Stimulated activated CD4-positive, alpha-beta T cell treated with anti-CD3 and anti-CD28 coated beads, Interleukin-12 subunit alpha, Interleukin-12 subunit beta, amount 100 ng/mL, for 4 hours (primary cell): ENCODE measurements at regions not wholly inside any gene's neighbourhood (a gene's known extent, or its start where the extent isn't known, plus 50 kb on each side); places are given as distances from the start of the nearest gene placed in this dataset.

Source experiments
- DNase-seq: peaks from one replicate; pipeline ENCODE4 v3.0.0-alpha.2; 2020

- peak; percentile 49 for DNase-seq
These were observed 50.6 kb upstream of the UQCRFS1 start for GRCh38 chr19:29263305-29264135.

DNA sequence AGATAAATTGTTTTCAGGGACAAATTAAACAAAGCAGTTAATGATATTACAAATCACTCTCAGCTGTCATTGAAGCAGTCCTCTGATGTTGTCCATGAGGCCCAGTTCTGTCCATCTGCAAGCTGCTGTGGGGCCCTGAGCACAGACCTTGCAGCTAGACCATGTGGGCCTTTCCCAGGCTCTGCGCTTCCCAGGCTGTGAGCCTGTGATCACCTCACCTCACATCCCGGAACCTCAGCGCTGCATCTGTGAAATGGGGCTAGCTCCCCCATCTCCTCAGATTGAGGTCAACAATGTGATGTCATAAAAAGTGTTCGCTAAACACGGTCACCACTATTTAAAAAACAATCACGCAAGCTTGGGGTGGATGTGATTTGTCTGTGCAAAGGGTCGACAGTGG is 51.9 kb upstream of the UQCRFS1 start:
- no peak for DNase-seq

GRCh38 chr19:29265436-29265835 is 52.5 kb upstream of the UQCRFS1 start:
- no peak for DNase-seq

- DNase-seq = no peak
These were observed 53.0 kb upstream of the UQCRFS1 start for GRCh38 chr19:29266001-29266400.

GRCh38 chr19:29266603-29267002 is 53.7 kb upstream of the UQCRFS1 start:
- DNase-seq = no peak

DNA sequence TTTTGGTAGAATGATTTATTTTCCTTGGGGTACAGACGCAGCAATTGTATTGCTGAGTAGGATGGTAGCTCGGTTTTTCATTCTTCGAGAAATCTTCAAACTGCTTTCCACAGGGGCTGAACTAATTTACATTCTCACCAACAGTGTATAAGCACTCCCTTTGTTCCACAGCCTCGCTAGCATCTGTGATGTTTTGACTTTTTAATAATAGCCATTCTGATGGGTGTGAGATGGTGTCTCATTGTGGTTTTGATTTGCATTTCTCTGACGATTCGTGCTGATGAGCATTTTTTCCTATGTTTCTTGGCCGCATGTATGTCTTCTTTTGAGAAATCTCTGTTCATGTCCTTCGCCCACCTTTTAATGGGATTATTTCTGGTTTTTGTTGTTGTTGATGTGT is 54.8 kb upstream of the UQCRFS1 start:
- DNase-seq = no peak

DNA sequence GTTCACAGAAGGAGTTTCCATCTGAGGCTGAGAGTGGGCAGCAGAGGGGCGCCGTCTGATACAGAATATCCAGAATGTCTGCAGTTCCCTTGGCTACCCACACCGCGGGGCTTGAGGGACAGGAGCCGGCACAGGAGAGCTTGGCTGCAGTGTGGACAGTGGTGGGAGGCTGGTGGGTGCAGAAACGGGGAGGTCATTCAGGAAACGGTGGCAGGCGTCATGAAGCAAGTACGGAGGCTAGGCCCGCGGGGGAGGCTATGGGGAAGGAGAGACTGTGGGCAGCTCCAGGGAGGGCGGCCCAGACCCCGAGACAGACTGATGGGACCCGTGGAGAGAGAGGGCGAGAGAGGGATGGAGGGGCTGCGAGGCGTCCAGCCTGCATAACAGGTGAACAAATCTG is 55.2 kb upstream of the UQCRFS1 start:
- no peak for DNase-seq

DNA sequence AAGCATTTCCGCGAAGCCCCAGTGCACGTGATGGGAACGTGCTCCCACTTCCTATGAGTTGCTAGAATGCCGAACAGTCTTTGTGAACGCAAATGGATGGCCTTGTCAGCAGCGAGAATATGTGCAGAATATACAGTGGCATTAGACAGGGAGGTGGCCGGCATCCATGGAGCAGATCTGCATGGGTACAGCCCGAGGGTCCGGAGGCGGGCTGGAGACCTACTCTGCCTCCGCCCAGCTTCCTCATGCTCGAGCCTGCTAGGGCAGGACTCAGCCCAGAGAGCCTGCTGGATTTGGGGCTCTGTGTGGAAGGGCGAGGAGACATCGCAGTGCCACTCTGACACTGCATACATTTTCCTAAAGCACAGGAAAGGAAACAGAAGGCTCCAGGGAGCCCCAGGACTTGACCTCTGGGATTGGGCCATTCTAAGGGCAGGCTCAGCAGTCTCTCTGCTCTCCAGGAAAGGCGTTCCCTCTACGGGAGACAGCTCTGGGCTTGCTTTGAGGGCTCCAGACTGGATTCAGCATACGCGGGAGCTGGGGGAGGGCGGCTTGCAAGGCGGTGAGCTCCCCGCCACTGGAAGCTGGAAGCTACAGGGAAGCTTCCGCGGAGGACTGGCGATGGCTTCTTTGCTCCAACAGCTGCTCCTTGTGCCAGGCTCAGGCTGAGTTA is 55.9 kb upstream of the UQCRFS1 start:
- DNase-seq = no peak

DNA sequence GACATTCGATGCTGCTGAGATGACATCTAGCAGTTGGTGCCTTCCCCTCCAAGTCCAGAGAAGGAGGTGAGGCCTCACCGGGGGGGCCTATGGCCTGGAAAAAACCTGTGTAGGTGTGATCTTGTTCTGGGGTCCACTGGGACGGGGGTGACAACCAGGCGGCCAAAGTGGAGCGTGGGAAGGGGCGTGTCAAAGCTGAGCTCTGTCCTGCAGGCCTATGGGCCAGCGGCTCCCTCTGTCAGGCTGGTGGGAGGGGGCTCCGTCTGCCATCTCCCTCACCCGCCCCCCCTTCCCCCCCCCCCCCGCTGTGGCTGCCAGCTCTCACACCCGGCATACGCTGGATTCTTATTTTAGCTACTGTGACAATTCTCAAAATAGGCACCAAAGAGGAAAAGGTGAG is 56.7 kb upstream of the UQCRFS1 start:
- no peak for DNase-seq

DNA sequence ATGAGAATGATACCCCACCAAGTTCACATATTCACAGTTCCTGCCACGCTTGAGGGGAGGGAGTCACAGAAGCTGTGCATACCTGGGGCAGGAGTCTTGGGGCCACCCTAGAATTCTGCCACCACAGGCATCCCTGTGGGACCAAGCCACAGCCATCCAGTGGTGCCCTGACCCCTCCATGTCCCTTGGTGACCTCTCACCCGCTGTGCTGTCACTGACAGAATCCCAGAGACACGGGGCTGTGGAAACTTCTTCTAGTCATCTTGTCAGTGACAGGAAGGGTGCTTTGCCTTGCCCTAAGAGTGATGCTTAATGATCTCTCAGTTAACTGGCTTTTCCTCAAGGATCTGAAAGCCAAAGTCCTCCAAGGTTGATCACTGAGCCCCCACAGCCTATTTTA is 58.4 kb upstream of the UQCRFS1 start:
- no peak for DNase-seq

GRCh38 chr19:29271911-29272310 is 59.0 kb upstream of the UQCRFS1 start:
- no peak for DNase-seq

- DNase-seq = no peak
These were observed 60.2 kb upstream of the UQCRFS1 start for GRCh38 chr19:29273000-29273640.

DNA sequence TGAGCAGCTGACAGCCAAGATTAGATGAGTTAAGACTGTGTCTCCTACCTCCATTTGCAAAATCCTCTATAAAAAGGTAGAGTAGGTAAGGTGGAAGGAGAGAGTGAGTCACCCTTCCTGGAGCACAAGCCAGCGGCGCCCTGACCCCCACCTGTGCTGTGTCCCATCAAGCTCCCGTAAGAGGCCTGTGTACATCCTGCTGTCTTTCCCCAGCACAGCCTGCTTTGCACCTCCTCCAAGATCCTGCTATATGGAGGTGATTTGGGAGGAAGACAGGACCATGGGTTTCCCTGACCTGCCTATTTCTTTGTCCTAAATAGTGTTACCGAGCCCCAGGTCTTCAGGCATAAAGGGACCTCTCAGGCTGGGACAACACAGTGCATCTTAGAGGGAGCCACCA is 62.3 kb upstream of the UQCRFS1 start:
- DNase-seq = no peak

DNA sequence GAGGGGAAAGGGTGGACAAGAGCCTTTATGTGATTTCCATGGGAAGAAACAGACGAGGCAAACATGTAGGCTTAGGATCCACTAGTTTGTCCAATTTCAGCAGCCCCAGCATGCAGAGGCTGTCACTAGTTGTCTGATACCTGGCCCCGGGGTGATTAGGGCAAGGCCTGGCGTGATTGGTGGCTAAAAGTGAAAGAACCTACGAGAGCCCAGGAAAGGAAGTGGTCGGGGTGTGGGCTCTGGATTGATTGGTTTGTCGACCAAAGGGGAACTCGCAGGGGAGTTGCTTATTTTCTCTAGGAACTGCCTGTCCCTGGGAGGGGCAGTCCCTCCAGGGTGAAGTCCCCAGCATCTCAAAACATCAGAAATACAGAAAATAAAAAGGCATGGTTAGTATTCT is 64.2 kb upstream of the UQCRFS1 start:
- peak; percentile 6 for DNase-seq

DNA sequence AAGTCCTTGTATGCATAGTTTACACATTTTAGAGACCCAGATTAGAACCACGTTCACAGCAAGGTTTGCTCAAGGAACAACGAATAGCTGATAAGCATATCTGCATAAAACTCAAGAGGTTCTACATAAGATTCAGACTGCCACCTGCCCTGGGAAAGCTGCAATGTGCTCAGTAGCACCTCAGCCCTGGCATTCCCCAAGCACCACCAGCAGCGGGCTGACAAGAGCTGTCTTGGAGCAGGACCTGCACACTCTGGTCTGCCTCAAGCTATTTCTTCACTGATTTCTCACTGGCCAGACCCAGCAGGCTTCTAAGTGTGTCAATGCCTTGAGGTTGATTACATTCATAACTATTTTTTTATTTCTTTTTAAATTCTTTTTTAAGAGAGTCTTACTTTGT is 65.8 kb upstream of the UQCRFS1 start:
- no peak for DNase-seq

DNA sequence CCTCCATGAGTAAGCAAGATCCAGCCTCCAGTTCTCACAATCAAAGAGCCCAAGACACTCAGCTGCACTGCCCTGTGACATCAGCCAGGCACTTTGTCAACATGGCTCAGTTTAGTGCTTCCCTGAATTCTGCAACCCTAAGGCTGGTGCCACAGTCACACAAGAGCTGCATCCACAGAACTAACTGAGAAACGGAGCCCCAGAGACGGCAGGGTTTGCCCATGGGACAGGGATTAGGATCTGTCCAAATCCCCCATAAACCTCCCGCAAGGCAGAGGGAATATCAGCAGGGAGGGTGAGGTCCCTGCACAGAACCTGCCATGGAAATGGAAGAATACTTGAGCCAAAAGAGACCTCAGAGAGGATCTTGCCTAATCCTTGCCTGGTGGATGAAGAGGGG is 70.4 kb upstream of the UQCRFS1 start:
- DNase-seq = no peak

DNA sequence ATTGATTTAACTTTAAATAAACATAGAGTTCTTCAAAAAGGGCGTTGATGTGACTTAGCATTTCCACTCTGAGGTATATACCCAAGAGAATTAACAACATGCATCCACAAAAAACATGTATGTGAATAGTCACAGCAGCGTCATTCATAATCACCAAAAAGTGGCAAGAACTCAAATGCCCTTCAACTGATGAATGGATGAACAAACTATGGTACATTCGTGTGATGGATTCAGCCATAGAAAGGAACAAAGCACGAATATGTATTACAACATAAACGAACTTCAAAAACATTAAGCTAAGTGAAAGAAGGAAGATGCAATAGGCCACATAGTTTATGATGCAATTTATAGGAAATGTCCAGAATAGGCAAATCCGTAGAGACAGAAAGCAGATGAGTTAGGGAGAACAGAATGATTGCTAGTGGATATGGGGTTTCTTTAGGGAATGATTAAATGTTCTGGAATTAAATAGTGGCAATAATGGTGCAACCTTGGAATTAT is 72.3 kb upstream of the UQCRFS1 start:
- DNase-seq = no peak

DNA sequence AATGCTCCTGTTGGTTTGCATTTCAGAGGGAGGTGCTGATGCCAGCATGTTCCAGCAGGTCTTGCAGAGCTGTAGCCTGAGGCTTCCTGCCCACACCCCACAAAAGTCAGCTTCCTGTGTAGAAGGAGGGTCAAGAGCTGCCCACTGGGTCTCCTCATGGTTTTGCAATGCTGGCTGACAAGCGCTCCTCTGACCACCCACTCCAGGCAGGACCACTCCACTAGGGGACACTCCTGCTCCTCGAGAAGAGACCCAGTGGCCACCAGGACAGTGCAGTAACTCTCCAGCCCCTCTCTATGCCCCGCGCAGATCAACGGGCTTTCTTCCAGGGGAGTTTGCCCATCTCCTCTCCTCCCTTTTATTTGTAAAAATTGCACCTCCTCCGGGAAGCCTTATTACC is 72.9 kb upstream of the UQCRFS1 start:
- no peak for DNase-seq

- DNase-seq = no peak
These were observed 74.1 kb upstream of the UQCRFS1 start for GRCh38 chr19:29287061-29287460.

GRCh38 chr19:29288256-29288655 is 75.3 kb upstream of the UQCRFS1 start:
- DNase-seq = no peak

- DNase-seq = no peak
These were observed 76.1 kb upstream of the UQCRFS1 start for GRCh38 chr19:29289020-29289419.

DNA sequence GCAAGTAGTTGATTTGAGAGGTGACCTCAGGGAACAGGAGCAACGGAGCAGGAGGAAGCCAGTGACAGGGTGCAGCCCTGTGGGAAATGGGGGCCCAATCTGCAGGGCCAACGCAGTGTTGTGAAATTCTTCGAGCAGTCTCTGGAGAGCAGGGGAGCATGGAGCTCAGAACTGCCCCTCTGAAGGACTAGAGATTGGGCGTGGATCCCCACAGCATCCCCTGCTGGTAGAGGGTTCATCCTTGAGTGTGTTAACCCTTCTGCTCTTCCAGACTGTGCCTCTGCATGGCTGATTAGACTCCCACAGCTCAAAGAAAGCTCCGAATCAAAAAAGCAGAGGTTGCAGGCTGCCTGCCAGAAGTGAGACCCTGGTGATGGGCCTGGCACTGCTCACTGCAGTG is 77.9 kb upstream of the UQCRFS1 start:
- no peak for DNase-seq

DNA sequence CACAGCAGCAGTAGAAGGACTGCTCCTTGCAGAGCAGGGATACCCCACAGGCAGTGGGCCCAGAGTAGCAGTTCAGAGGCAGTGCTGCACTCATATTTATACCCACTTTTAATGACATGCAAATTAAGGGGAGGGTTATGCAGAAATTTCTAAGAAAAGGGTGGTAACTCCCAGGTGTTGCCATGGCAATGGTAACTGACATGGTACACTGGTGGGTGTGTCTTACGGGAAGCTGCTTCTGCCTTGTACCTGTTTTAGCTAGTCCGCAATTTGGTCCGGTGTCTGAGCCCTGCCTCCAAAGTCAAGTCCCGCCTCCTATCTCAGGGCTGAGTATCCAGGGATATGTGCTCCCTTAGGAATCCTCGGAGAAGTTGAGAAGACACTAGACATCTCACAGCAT is 79.2 kb upstream of the UQCRFS1 start:
- DNase-seq = no peak

DNA sequence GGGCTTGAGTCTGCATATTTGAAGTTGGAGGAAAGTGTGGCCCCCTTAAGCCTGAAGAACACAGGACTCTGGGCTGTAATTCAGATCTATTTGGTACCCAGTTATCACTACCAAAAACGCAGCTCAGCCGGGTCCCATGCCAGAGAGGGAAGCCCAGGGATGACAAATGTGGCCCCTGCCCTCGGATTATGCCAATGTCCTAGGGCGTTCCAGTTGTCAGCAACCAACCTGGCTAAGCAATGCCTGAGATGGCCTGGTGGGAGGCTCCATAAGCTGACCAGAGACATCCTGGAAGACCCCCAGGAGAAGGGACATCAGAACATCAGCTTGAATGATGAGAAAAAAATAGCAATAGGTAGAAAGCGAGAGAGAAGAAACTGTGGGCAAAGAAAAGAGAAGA is 79.6 kb upstream of the UQCRFS1 start:
- DNase-seq = no peak
